HCT116 (cell line): ENCODE measurements at regions not wholly inside any gene's neighbourhood (a gene's known extent, or its start where the extent isn't known, plus 50 kb on each side); places are given as distances from the start of the nearest gene placed in this dataset.

Experiments
- ATAC-seq: fragments of 200-7000 bp; cut with Tn5 transposase; 2 replicates; pipeline ENCODE4 v1.9.1; 2020; ENCODE audit warnings: mild to moderate bottlenecking, moderate library complexity
- BruUV-seq: library from RNA; stranded (reverse); fragments of 400-500 nt; replicated peaks from 2 replicates; lab custom pipeline; 2021; lab: Mats Ljungman, UMichigan
- CTCF ChIA-PET: fragments of 300-600 bp; sonication (Branson Sonifier 250); formaldehyde crosslinking; loops from one replicate; lab custom pipeline; 2021; ENCODE audit warnings: antibody characterized with exemption; lab: Charles Lee
- POLR2A ChIA-PET: fragments of 300-600, 350-600 bp; sonication (Branson Sonifier 250); formaldehyde crosslinking; loops from one replicate; lab custom pipeline; 2021; ENCODE audit warnings: antibody characterized with exemption; lab: Charles Lee
- RAD21 ChIA-PET, 2 experiments: fragments of 300-600 bp; sonication (Branson Sonifier 250); formaldehyde crosslinking; loops; one replicate each; lab custom pipeline; 2023; ENCODE audit warnings: low total read pairs in 2 of 2; ENCODE audit not compliant: uncharacterized antibody in 2 of 2, unreplicated experiment in 2 of 2, low non-redundant PET in 1 of 2; lab: Charles Lee
- DNase-seq: peaks from one replicate; pipeline ENCODE4 v3.0.0-alpha.2; 2010; ENCODE audit warnings: low read depth, low spot score
- H2AFZ ChIP-seq: fragments of 200-600 bp; shearing (Covaris generic), sonication (generic); 2 replicates; pipeline ENCODE4 v1.6.1; 2017; ENCODE audit warnings: low read depth, mixed run types, mixed read lengths, antibody characterized with exemption, low read length; ENCODE audit not compliant: poor library complexity, severe bottlenecking
- H3K27ac ChIP-seq: 2 replicates; pipeline ENCODE4 v1.5.1; 2012; ENCODE audit warnings: low read depth, low read length
- H3K27me3 ChIP-seq: fragments of 200-600 bp; sonication (generic); 2 replicates; pipeline ENCODE4 v1.6.1; 2016; ENCODE audit warnings: mixed run types, low read length, mixed read lengths; ENCODE audit not compliant: insufficient read depth
- H3K36me3 ChIP-seq, 2 experiments: fragments of 200-500 bp in 1 of 2; fragments of 200-600 bp in 1 of 2; sonication (Bioruptor generic) in 1 of 2; sonication (generic) in 1 of 2; 2 replicates each; pipeline versions ENCODE4 v1.5.1 to v1.6.1; 2014 to 2016; ENCODE audit warnings: low read length in 2 of 2, inconsistent platforms in 1 of 2, mixed read lengths in 1 of 2, mixed run types in 1 of 2; ENCODE audit not compliant: insufficient read depth in 2 of 2, control insufficient read depth in 1 of 2
- H3K4me1 ChIP-seq, 2 experiments: fragments of 200-600 bp in 1 of 2; sonication (generic) in 1 of 2; 2 replicates each; pipeline versions ENCODE4 v1.5.1 to v1.6.1; 2012 to 2017; ENCODE audit warnings: low read length in 2 of 2, inconsistent platforms in 1 of 2, mild to moderate bottlenecking in 1 of 2, mixed read lengths in 1 of 2, mixed run types in 1 of 2, moderate library complexity in 1 of 2; ENCODE audit not compliant: insufficient read depth in 2 of 2, control insufficient read depth in 1 of 2
- H3K4me2 ChIP-seq: fragments of 200-600 bp; sonication (generic); 2 replicates; pipeline ENCODE4 v1.6.1; 2017; ENCODE audit warnings: mixed run types, low read length, mixed read lengths
- H3K4me3 ChIP-seq, 2 experiments: fragments of 200-600 bp in 1 of 2; sonication (generic) in 1 of 2; replicated peaks in 1 of 2; 2 replicates each; pipeline ENCODE4 v1.5.1; 2011 to 2016; ENCODE audit warnings: low read length in 2 of 2, control low read depth in 1 of 2, low read depth in 1 of 2, mild to moderate bottlenecking in 1 of 2, mixed read lengths in 1 of 2, mixed run types in 1 of 2
- H3K79me2 ChIP-seq: fragments of 200-600 bp; sonication (generic); 2 replicates; pipeline ENCODE4 v1.6.1; 2017; ENCODE audit warnings: mild to moderate bottlenecking, mixed run types, low read length, moderate library complexity, mixed read lengths; ENCODE audit not compliant: insufficient read depth
- H3K9ac ChIP-seq: fragments of 200-600 bp; sonication (generic); 2 replicates; pipeline ENCODE4 v1.6.1; 2016; ENCODE audit warnings: low read length, mixed read lengths
- H3K9me2 ChIP-seq: fragments of 200-600 bp; sonication (generic), shearing (Covaris generic); 2 replicates; pipeline ENCODE4 v1.6.1; 2017; ENCODE audit warnings: mixed run types, mild to moderate bottlenecking, moderate library complexity; ENCODE audit not compliant: insufficient read depth
- H3K9me3 ChIP-seq, 2 experiments: fragments of 200-500 bp in 1 of 2; fragments of 200-600 bp in 1 of 2; sonication (Bioruptor generic) in 1 of 2; sonication (generic) in 1 of 2; 2 replicates each; pipeline ENCODE4 v1.6.1; 2014 to 2017; ENCODE audit warnings: low read length in 2 of 2, mixed read lengths in 2 of 2, inconsistent platforms in 1 of 2, low read depth in 1 of 2, mild to moderate bottlenecking in 1 of 2, mixed run types in 1 of 2, moderate library complexity in 1 of 2; ENCODE audit not compliant: control insufficient read depth in 1 of 2, insufficient read depth in 1 of 2
- H4K20me1 ChIP-seq: fragments of 200-600 bp; sonication (generic), shearing (Covaris generic); 2 replicates; pipeline ENCODE4 v1.6.1; 2017; ENCODE audit warnings: mixed run types, mild to moderate bottlenecking, moderate library complexity; ENCODE audit not compliant: insufficient read depth
- ATF3 ChIP-seq: IDR thresholded peaks from 2 replicates; pipeline ENCODE4 v1.6.1; 2012
- CEBPB ChIP-seq: IDR thresholded peaks from 2 replicates; pipeline ENCODE4 v1.6.1; 2012; ENCODE audit warnings: low read depth
- EGR1 ChIP-seq: IDR thresholded peaks from 2 replicates; pipeline ENCODE4 v1.6.1; 2012; ENCODE audit warnings: low read depth
- EZH2 ChIP-seq: fragments of 200-600 bp; sonication (generic); IDR thresholded peaks from 2 replicates; pipeline ENCODE4 v1.6.1; 2017; ENCODE audit warnings: antibody characterized with exemption, mixed run types
- EZH2phosphoT487 ChIP-seq: fragments of 200-600 bp; IDR thresholded peaks from 2 replicates; pipeline ENCODE4 v1.6.1; 2018; ENCODE audit warnings: antibody characterized with exemption, borderline replicate concordance
- RAD21 ChIP-seq: IDR thresholded peaks from 2 replicates; pipeline ENCODE4 v1.6.1; 2012; ENCODE audit warnings: low read depth, mild to moderate bottlenecking
- SRF ChIP-seq: IDR thresholded peaks from 2 replicates; pipeline ENCODE4 v1.6.1; 2012; ENCODE audit warnings: low read depth
- YY1 ChIP-seq: IDR thresholded peaks from 2 replicates; pipeline ENCODE4 v1.6.1; 2011; ENCODE audit warnings: low read length, low read depth, moderate library complexity, mild to moderate bottlenecking; ENCODE audit not compliant: insufficient replicate concordance; ENCODE audit errors: extremely low read depth
- ZFX ChIP-seq: fragments of 450-650 bp; IDR thresholded peaks from 2 replicates; pipeline ENCODE4 v1.6.1; 2017
- intact Hi-C: fragments of 100-400 bp; cut with micrococcal nuclease; formaldehyde crosslinking; loops from 2 replicates; pipeline ENCODE4 v1.10.0; 2022
- TF ChIP-seq, protein P1 (sequence below): IDR thresholded peaks from 2 replicates; pipeline ENCODE4 v1.6.1; 2012
- TF ChIP-seq, protein P2 (sequence below), 3 experiments: fragments of 200-600 bp in 1 of 3; sonication (generic) in 1 of 3; IDR thresholded peaks in 2 of 3; conservative IDR thresholded peaks in 1 of 3; 2 replicates each; pipeline ENCODE4 v1.5.1; 2012 to 2017; ENCODE audit warnings: low read depth in 2 of 3, low read length in 2 of 3, antibody characterized with exemption in 1 of 3, borderline replicate concordance in 1 of 3, control low read depth in 1 of 3, mild to moderate bottlenecking in 1 of 3, mixed read lengths in 1 of 3, mixed run types in 1 of 3, moderate library complexity in 1 of 3; ENCODE audit not compliant: insufficient read depth in 1 of 3

DNA sequence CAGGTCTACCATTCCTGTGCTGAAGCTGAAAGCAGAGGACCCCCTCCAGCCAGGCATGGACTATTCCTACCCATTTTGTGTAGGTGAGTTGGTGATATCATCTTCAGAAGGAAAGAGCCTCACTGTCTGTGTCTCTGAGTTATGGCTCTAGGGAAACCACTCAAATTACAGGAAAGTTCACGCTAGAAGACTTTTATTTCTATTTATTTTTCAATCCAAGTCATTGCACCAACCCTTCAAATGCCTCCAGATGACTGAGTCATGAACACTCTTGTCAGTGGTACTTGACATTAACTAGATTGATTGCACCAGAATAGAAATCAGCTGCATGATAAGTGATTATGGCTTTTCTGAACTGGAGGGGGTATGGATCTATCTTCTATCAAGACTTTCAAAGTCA is 338.4 kb downstream of the MBD2 start:
- intact Hi-C loops, result no loop called here
- H3K27me3 ChIP-seq, result no peaks in the 10 kb centered on the region
- no peaks in the 10 kb centered on the region for H3K4me1 ChIP-seq
- no peaks in the 10 kb centered on the region for H4K20me1 ChIP-seq
- no peaks in the 10 kb centered on the region for H3K9me2 ChIP-seq
- H3K4me3 ChIP-seq, result no peak overlapping the region
- H3K36me3 ChIP-seq, result no peaks in the 10 kb centered on the region
- no peak overlapping the region for H3K4me2 ChIP-seq
- peaks cover 0 to 3% of the 10 kb centered on the region in 2 experiments; a peak in 1 of 4 replicates for H3K9me3 ChIP-seq
- BruUV-seq, result no TSS peak
- ATAC-seq, result no peak
- CTCF ChIA-PET, result no interaction called here
- no peak overlapping the region for H3K27ac ChIP-seq
- H3K9ac ChIP-seq, result no peak overlapping the region
- TF ChIP-seq RAD21 (no peak), ZFX (no peak), CEBPB (no peak), EZH2phosphoT487 (no peak), YY1 (no peak), EZH2 (no peak), EGR1 (no peak), ATF3 (no peak), SRF (no peak)
- TF ChIP-seq, protein P1, sequence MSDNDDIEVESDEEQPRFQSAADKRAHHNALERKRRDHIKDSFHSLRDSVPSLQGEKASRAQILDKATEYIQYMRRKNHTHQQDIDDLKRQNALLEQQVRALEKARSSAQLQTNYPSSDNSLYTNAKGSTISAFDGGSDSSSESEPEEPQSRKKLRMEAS, result no peak
- TF ChIP-seq, protein P2, sequence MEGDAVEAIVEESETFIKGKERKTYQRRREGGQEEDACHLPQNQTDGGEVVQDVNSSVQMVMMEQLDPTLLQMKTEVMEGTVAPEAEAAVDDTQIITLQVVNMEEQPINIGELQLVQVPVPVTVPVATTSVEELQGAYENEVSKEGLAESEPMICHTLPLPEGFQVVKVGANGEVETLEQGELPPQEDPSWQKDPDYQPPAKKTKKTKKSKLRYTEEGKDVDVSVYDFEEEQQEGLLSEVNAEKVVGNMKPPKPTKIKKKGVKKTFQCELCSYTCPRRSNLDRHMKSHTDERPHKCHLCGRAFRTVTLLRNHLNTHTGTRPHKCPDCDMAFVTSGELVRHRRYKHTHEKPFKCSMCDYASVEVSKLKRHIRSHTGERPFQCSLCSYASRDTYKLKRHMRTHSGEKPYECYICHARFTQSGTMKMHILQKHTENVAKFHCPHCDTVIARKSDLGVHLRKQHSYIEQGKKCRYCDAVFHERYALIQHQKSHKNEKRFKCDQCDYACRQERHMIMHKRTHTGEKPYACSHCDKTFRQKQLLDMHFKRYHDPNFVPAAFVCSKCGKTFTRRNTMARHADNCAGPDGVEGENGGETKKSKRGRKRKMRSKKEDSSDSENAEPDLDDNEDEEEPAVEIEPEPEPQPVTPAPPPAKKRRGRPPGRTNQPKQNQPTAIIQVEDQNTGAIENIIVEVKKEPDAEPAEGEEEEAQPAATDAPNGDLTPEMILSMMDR (IDR thresholded peaks at IDR 0.05 in 2 of 3, conservative IDR thresholded peaks at IDR 0.05 in 1 of 3; ENCODE audit: borderline replicate concordance in 1 of 3, insufficient read depth in 1 of 3, low read depth in 2 of 3, low read length in 2 of 3), result no peak
- POLR2A ChIA-PET, result no interaction called here
- H3K79me2 ChIP-seq, result no peaks in the 10 kb centered on the region
- RAD21 ChIA-PET, result no interaction called here
- no peak for DNase-seq
- H2AFZ ChIP-seq, result no peak overlapping the region
